ENCODE measurements at regions not wholly inside any gene's neighbourhood (a gene's known extent, or its start where the extent isn't known, plus 50 kb on each side); places are given as distances from the start of the nearest gene placed in this dataset.

- no peaks in the 10 kb centered on the region for H3K36me3 ChIP-seq (ENCODE audit: control insufficient read depth in 2 of 2, insufficient read depth in 2 of 2, low read length in 1 of 2)
- no peak for DNase-seq (ENCODE audit: low read depth in 6 of 9, low spot score in 9 of 9)
- H3K9me3 ChIP-seq (ENCODE audit: control insufficient read depth in 2 of 2, insufficient read depth in 1 of 2, low read length in 1 of 2) = peaks cover 0 to 5% of the 10 kb centered on the region in 2 donors
- peaks cover 3 to 24% of the 10 kb centered on the region in 2 donors for H3K27me3 ChIP-seq (ENCODE audit: control insufficient read depth in 2 of 2, insufficient read depth in 1 of 2, low read length in 1 of 2)
- 91% methylated on average over 10 of the region's 10 CpGs for WGBS
- H3K4me3 ChIP-seq (ENCODE audit: low read length in 2 of 2) = no peak overlapping the region
- no peak overlapping the region for H3K27ac ChIP-seq (ENCODE audit: low read depth in 1 of 2, low read length in 1 of 2)
- peaks cover 8 to 10% of the 10 kb centered on the region in 2 donors for H3K4me1 ChIP-seq (ENCODE audit: control insufficient read depth in 2 of 2, insufficient read depth in 2 of 2, low read length in 2 of 2)
Observed at GRCh38 chr2:589281-590130, 87.7 kb downstream of the TMEM18 start.

- H3K27ac ChIP-seq (ENCODE audit: low read depth in 1 of 2, low read length in 1 of 2) = no peak overlapping the region
- H3K9me3 ChIP-seq (ENCODE audit: control insufficient read depth in 2 of 2, insufficient read depth in 1 of 2, low read length in 1 of 2) = peaks cover 0 to 5% of the 10 kb centered on the region in 2 donors
- H3K4me3 ChIP-seq (ENCODE audit: low read length in 2 of 2) = no peak overlapping the region
- H3K4me1 ChIP-seq (ENCODE audit: control insufficient read depth in 2 of 2, insufficient read depth in 2 of 2, low read length in 2 of 2) = peaks cover 8 to 10% of the 10 kb centered on the region in 2 donors
- peaks cover 3 to 24% of the 10 kb centered on the region in 2 donors for H3K27me3 ChIP-seq (ENCODE audit: control insufficient read depth in 2 of 2, insufficient read depth in 1 of 2, low read length in 1 of 2)
- H3K36me3 ChIP-seq (ENCODE audit: control insufficient read depth in 2 of 2, insufficient read depth in 2 of 2, low read length in 1 of 2) = no peaks in the 10 kb centered on the region
- no peak for DNase-seq (ENCODE audit: low read depth in 6 of 9, low spot score in 9 of 9)
- 97% methylated on average over 17 of the region's 17 CpGs for WGBS
Observed at GRCh38 chr2:588074-588645, 89.0 kb downstream of the TMEM18 start.

- Histone ChIP-seq H3K4me3 (ENCODE audit: low read length in 2 of 2) (no peak overlapping the region), H3K4me1 (ENCODE audit: control insufficient read depth in 2 of 2, insufficient read depth in 2 of 2, low read length in 2 of 2) (peaks cover 8 to 10% of the 10 kb centered on the region in 2 donors), H3K27me3 (ENCODE audit: control insufficient read depth in 2 of 2, insufficient read depth in 1 of 2, low read length in 1 of 2) (peaks cover 3 to 24% of the 10 kb centered on the region in 2 donors), H3K36me3 (ENCODE audit: control insufficient read depth in 2 of 2, insufficient read depth in 2 of 2, low read length in 1 of 2) (no peaks in the 10 kb centered on the region), H3K9me3 (ENCODE audit: control insufficient read depth in 2 of 2, insufficient read depth in 1 of 2, low read length in 1 of 2) (peaks cover 0 to 5% of the 10 kb centered on the region in 2 donors), H3K27ac (ENCODE audit: low read depth in 1 of 2, low read length in 1 of 2) (no peak overlapping the region)
- no peak for DNase-seq (ENCODE audit: low read depth in 6 of 9, low spot score in 9 of 9)
- WGBS = 94% methylated on average over 18 of the region's 18 CpGs
Observed at GRCh38 chr2:587087-587960, 89.9 kb downstream of the TMEM18 start.

GRCh38 chr2:586641-587076 lies 90.5 kb downstream of the TMEM18 start:
- Histone ChIP-seq H3K36me3 (ENCODE audit: control insufficient read depth in 2 of 2, insufficient read depth in 2 of 2, low read length in 1 of 2) (no peaks in the 10 kb centered on the region), H3K4me3 (ENCODE audit: low read length in 2 of 2) (no peak overlapping the region), H3K27ac (ENCODE audit: low read depth in 1 of 2, low read length in 1 of 2) (no peak overlapping the region), H3K4me1 (ENCODE audit: control insufficient read depth in 2 of 2, insufficient read depth in 2 of 2, low read length in 2 of 2) (peaks cover 8 to 10% of the 10 kb centered on the region in 2 donors), H3K9me3 (ENCODE audit: control insufficient read depth in 2 of 2, insufficient read depth in 1 of 2, low read length in 1 of 2) (peaks cover 0 to 5% of the 10 kb centered on the region in 2 donors), H3K27me3 (ENCODE audit: control insufficient read depth in 2 of 2, insufficient read depth in 1 of 2, low read length in 1 of 2) (peaks cover 3 to 24% of the 10 kb centered on the region in 2 donors)
- WGBS = 95% methylated on average over 10 of the region's 10 CpGs
- DNase-seq (ENCODE audit: low read depth in 6 of 9, low spot score in 9 of 9) = no peak

GRCh38 chr2:584863-585823 lies 92.1 kb downstream of the TMEM18 start:
- Histone ChIP-seq H3K27ac (ENCODE audit: low read depth in 1 of 2, low read length in 1 of 2) (no peak overlapping the region), H3K4me3 (ENCODE audit: low read length in 2 of 2) (no peak overlapping the region), H3K27me3 (ENCODE audit: control insufficient read depth in 2 of 2, insufficient read depth in 1 of 2, low read length in 1 of 2) (peaks cover 3 to 27% of the 10 kb centered on the region in 2 donors), H3K9me3 (ENCODE audit: control insufficient read depth in 2 of 2, insufficient read depth in 1 of 2, low read length in 1 of 2) (peaks cover 0 to 5% of the 10 kb centered on the region in 2 donors), H3K36me3 (ENCODE audit: control insufficient read depth in 2 of 2, insufficient read depth in 2 of 2, low read length in 1 of 2) (no peaks in the 10 kb centered on the region), H3K4me1 (ENCODE audit: control insufficient read depth in 2 of 2, insufficient read depth in 2 of 2, low read length in 2 of 2) (peaks cover 8 to 10% of the 10 kb centered on the region in 2 donors)
- 21% methylated on average over 21 of the region's 21 CpGs for WGBS
- DNase-seq (ENCODE audit: low read depth in 6 of 9, low spot score in 9 of 9) = peak; percentile 4 to 72 (median 25)

GRCh38 chr2:583666-584065 lies 93.5 kb downstream of the TMEM18 start:
- peaks cover 3 to 24% of the 10 kb centered on the region in 2 donors for H3K27me3 ChIP-seq (ENCODE audit: control insufficient read depth in 2 of 2, insufficient read depth in 1 of 2, low read length in 1 of 2)
- WGBS = 89% methylated on average over 13 of the region's 13 CpGs
- no peak for DNase-seq (ENCODE audit: low read depth in 6 of 9, low spot score in 9 of 9)

GRCh38 chr2:582792-583528 lies 94.2 kb downstream of the TMEM18 start:
- WGBS = 95% methylated on average over 54 of the region's 54 CpGs

More at GRCh38 chr2:583666-584065, 93.5 kb downstream of the TMEM18 start:
- Histone ChIP-seq H3K9me3 (ENCODE audit: control insufficient read depth in 2 of 2, insufficient read depth in 1 of 2, low read length in 1 of 2) (peaks cover 0 to 5% of the 10 kb centered on the region in 2 donors), H3K36me3 (ENCODE audit: control insufficient read depth in 2 of 2, insufficient read depth in 2 of 2, low read length in 1 of 2) (no peaks in the 10 kb centered on the region), H3K4me1 (ENCODE audit: control insufficient read depth in 2 of 2, insufficient read depth in 2 of 2, low read length in 2 of 2) (peaks cover 8 to 10% of the 10 kb centered on the region in 2 donors), H3K27ac (ENCODE audit: low read depth in 1 of 2, low read length in 1 of 2) (no peak overlapping the region), H3K4me3 (ENCODE audit: low read length in 2 of 2) (no peak overlapping the region)

More at GRCh38 chr2:582792-583528, 94.2 kb downstream of the TMEM18 start:
- DNase-seq (ENCODE audit: low read depth in 6 of 9, low spot score in 9 of 9) = no peak
- Histone ChIP-seq H3K9me3 (ENCODE audit: control insufficient read depth in 2 of 2, insufficient read depth in 1 of 2, low read length in 1 of 2) (peaks cover 0 to 5% of the 10 kb centered on the region in 2 donors), H3K4me1 (ENCODE audit: control insufficient read depth in 2 of 2, insufficient read depth in 2 of 2, low read length in 2 of 2) (peaks cover 8 to 10% of the 10 kb centered on the region in 2 donors), H3K27ac (ENCODE audit: low read depth in 1 of 2, low read length in 1 of 2) (no peak overlapping the region), H3K27me3 (ENCODE audit: control insufficient read depth in 2 of 2, insufficient read depth in 1 of 2, low read length in 1 of 2) (peaks cover 3 to 24% of the 10 kb centered on the region in 2 donors), H3K4me3 (ENCODE audit: low read length in 2 of 2) (no peak overlapping the region), H3K36me3 (ENCODE audit: control insufficient read depth in 2 of 2, insufficient read depth in 2 of 2, low read length in 1 of 2) (no peaks in the 10 kb centered on the region)
